HG03064 (cell line): ENCODE measurements at regions not wholly inside any gene's neighbourhood (a gene's known extent, or its start where the extent isn't known, plus 50 kb on each side); places are given as distances from the start of the nearest gene placed in this dataset.

Experiments used
- ATAC-seq: cut with Tn5 transposase; IDR thresholded peaks from one replicate; pipeline ENCODE4 v1.9.1; 2021; ENCODE audit warnings: low read depth; ENCODE audit not compliant: unreplicated experiment

DNA sequence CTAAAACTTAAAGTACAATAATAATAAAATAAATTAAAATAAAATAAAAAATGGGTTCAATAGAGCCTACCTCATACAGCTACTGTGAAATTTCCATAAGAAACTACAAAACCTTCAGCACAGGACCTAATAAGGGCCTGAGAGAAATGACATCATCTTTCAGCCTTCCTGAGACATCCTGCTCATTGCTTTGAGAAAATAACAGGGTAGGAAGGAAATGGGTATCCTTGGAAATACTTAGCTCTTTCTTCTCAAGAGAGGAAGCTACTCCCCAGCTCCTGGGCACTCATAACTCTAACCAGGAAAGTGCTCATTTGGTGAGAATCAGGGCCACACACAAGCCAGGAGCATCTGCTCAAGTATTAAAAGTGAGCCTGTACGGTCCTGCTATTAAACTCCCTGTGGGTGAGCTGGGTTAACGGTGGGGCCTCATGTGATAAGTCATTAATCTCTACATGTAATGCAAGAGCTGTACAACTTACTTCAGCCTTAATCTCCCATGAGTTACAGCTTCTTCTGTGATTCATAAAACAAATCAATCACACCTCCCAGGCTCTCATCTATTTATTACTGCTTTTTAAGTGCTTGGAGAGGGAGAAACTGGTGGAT lies 141.4 kb downstream of the MAFB start:
- ATAC-seq = no peak

- no peak for ATAC-seq
These were observed 143.6 kb downstream of the MAFB start for GRCh38 chr20:40545478-40545877.

DNA sequence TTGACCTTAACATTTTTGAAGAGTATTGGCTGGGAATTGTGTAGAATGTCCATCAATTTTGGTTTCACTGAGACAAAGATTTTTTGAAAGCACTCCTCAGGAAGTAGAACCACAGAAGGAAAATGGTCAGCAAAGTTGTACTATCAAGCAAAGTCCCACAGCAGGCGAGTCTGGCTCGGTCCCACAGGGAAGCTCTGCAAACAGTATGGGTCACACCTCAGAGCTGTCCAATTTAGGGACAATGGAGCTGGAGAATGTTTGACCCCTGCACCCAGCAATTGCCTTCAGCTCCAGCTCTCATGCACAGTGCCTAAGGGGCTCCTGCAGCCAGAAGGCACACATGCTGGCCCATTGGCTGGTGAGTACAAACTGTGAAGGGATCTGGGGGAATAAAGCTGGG lies 147.0 kb downstream of the MAFB start:
- no peak for ATAC-seq

DNA sequence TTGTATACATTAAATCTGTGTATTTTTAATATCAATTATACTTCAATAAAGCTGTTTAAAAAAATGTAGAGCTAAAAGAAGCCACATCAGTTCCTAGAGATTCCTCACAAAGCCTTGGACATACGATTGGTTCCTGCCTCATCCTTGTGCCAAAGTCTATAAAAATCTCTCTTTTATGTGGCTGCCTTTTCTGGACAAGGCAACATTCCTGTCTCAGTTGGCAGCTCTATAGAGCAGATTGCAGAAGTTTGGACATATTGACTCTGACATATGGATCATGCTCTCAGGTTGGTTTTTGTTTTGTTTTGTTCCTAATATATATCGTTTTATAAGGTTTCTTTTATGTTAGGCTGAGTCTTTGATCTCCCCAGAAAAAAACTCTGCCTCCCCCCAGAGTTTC lies 148.9 kb downstream of the MAFB start:
- no peak for ATAC-seq

- no peak for ATAC-seq
These were observed 150.9 kb downstream of the MAFB start for GRCh38 chr20:40538131-40538530.

DNA sequence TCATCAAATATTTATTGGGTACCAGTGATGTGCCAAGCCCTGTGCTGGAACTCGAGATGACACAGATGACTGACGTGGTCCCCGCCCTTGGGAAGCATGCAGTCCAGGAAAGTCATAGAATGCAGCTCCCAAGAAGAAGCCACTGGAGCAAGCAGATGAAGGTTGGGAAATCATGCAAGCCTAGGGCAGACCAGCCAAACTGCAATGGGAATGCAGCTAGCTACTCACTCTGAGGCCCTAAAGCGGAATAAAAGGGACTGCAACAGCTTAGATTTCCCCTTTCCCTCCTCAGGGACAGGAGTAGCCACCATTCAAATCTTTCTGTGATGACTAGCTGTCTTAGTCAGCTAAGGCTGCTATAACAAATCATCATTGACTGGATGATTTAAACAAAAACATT lies 152.2 kb downstream of the MAFB start:
- no peak for ATAC-seq

GRCh38 chr20:40535816-40536215 lies 153.2 kb downstream of the MAFB start:
- no peak for ATAC-seq

GRCh38 chr20:40532103-40532502 lies 156.9 kb downstream of the MAFB start:
- no peak for ATAC-seq

DNA sequence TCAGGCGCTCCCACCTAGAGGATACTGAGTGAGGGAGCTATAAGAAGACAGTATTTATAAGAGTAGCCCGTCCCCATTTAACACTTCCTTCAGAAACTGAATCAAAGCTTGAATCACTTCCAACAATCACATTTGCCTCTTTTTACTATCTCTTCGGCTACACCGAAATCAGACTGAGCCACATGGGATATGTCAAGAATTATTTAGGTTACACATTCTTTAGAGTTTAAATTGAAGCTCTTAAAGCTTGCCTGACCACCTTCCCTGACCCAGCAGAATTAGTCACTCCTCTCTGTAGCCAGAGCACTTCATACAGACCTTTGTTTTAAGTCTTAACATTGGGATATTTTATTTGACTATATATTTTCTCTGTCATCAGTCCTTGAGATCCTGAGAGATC lies 163.7 kb downstream of the MAFB start:
- ATAC-seq = no peak

DNA sequence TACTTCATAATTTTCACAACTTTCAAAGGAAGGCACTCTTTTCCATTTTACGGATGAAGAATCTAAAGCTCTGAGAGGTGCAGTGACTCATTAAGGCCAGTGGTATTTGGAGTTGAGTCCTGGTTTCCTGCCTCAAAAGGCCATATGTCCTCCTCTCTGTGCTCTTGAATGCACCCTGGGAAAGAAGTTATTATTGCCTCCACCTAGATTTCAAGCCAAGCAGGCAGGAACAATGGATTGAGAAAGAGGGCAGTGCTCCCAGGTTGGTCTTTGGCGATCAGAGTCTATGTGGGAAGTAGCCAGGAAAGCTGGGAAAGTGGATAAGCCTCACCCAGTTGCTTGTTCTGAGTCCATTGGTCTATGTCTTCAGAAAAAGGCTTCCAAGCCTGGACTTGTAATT lies 165.0 kb downstream of the MAFB start:
- no peak for ATAC-seq

DNA sequence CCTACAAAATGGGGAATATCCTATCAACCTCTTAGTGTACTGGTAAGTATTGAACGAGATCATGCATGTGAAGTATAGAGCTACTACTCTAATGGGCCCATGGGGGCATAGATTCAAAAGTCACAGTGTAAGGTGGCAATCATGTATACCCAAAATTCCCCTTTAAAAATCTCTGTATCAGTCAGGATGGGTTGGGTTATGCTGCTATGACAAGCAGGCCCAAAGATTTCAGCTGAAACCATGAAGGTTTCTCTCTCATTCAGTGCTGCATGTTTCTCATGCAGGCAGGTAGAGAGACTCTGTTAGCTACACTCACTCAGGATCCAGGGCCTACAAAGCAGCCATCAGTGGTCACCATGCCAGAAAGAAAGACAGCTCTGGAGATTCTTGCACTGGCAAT lies 166.6 kb downstream of the MAFB start:
- ATAC-seq = no peak

GRCh38 chr20:40521962-40522361 lies 167.1 kb downstream of the MAFB start:
- no peak for ATAC-seq

GRCh38 chr20:40519918-40520317 lies 169.1 kb downstream of the MAFB start:
- ATAC-seq = no peak

GRCh38 chr20:40512994-40513393 lies 176.0 kb downstream of the MAFB start:
- no peak for ATAC-seq

DNA sequence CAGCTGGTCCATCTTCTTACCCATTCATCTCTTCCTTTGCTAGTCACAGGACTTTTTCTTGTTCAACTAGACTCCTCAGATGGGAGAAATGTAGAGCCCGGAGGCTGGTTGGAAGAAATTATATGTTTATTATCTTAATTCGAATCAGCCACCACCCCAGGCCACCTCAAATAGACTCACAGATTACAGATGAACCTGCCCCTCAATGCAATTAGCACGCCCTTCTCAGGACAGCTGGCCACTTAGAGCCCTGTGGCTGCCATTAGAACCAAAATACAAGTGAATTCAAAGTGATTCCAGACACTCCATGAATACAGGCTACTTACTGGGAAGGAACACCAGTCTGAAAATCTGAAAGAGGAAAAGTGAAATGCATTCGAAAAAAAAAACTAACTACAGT lies 176.4 kb downstream of the MAFB start:
- no peak for ATAC-seq

- no peak for ATAC-seq
These were observed 177.6 kb downstream of the MAFB start for GRCh38 chr20:40511478-40511877.

GRCh38 chr20:40510622-40511021 lies 178.4 kb downstream of the MAFB start:
- no peak for ATAC-seq

- no peak for ATAC-seq
These were observed 180.2 kb downstream of the MAFB start for GRCh38 chr20:40508821-40509220.

DNA sequence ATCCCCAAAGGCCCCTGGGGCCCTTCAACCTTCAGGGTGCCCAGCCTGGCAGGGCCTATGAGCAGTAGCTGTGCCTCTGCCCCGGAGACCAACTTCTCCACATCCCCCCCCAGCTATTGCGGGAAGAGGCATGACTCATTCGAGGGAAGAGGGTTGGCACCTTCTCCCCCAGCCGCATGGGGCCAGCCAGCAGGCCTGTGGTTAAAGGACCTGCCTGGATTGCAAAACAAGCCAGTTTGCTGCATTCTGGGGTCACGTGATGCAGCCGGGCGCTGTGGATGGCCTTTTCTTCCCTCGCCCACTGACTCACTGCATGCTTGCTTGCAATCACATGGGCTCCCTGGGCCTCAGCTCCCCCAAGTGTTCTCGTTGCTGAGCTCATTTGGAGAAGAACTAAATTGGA lies 182.5 kb downstream of the MAFB start:
- no peak for ATAC-seq

DNA sequence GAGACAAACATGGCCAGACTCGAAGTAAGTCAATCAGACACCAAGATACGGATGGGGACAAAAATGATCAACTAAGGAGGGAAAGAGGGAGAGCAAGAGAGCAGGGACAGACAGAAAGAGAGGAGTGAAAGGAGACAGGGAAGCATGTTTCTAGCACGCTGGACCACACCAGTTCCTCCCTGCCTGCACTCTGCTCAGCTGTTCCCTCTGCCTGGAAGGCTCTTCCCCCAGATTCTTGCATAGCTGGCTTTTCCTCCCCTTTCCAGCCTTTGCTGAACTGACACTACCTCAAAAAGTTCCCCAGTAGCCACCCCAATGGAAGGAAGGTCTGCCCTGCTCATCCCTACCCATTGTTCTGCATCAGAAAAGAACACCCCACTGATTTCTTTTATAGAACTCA lies 185.9 kb downstream of the MAFB start:
- no peak for ATAC-seq

GRCh38 chr20:40502576-40502975 lies 186.5 kb downstream of the MAFB start:
- no peak for ATAC-seq

- no peak for ATAC-seq
These were observed 189.6 kb downstream of the MAFB start for GRCh38 chr20:40499391-40499790.
